GM18517 (cell line): ENCODE measurements at regions not wholly inside any gene's neighbourhood (a gene's known extent, or its start where the extent isn't known, plus 50 kb on each side); places are given as distances from the start of the nearest gene placed in this dataset.
A peak's percentile ranks its signal among the peaks of the same experiment; 100 is the strongest.

Experiments
- ATAC-seq: cut with Tn5 transposase; IDR thresholded peaks from one replicate; pipeline ENCODE4 v1.9.1; 2021; ENCODE audit warnings: mild to moderate bottlenecking, moderate library complexity; ENCODE audit not compliant: unreplicated experiment

GRCh38 chr11:116107229-116107628, 603.0 kb upstream of the CADM1 start:
- ATAC-seq: no peak

GRCh38 chr11:116104498-116105174, 600.4 kb upstream of the CADM1 start:
- ATAC-seq: no peak

- no peak for ATAC-seq
Measured at GRCh38 chr11:116101902-116102301, 597.7 kb upstream of the CADM1 start.

GRCh38 chr11:116100016-116100415, 595.8 kb upstream of the CADM1 start:
- no peak for ATAC-seq

GRCh38 chr11:116099541-116099940, 595.3 kb upstream of the CADM1 start:
- ATAC-seq: no peak

DNA sequence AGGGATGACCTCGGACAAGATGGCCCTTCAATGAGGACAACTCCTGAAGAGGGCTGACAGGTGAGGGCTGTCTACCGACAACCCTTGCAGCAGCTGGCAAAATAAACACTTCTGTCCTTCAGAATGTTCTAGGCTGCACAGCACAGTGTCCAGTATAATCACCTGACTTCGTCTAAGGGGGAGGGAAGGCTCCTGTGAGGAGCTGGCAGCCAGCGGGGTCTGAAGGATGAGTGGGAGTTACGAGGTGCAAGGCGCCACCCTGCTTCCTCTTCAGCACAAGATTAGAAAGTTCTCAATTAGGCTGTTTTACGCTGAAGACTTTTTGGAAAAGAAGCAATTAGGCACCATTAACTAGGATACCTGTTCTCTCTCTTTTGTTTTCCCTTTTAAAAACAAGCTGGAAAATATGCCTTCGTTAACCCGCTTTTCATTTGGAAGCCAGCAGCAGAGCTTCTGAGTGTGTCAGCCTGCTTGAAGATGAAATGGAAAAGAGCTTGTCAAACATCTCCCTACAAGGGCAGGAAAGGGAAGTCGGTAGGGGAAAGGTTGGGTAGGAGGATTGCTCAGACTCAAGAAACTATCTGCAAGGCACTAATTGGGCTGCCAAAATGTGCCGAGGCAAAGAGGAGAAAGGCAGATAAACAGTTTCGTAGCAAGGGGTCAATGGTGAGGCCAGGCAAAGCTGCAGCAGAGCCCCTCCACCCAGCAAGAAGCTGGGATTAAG, 592.2 kb upstream of the CADM1 start:
- no peak for ATAC-seq

- ATAC-seq: no peak
Measured at GRCh38 chr11:116093481-116094270, 589.5 kb upstream of the CADM1 start.

DNA sequence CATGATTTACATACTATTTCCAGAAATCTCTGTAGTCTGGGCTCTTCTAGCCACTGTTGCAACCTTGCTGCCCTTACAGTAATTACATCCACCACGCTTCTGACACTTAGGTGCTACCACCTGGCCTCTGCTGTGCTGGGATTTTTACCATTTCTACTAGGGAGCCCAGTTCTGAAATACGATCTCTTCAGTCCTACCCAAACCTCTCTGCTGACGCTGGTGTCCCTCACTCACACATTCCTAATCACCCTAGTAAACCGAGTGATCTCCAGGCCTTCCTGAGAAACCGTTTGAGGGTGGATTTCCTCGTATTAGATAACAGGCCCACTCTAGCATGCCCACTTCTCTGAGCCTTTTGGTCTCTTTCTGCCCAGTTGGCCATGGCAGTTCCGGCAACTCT, 588.9 kb upstream of the CADM1 start:
- no peak for ATAC-seq

GRCh38 chr11:116086426-116086825, 582.2 kb upstream of the CADM1 start:
- no peak for ATAC-seq

- no peak for ATAC-seq
Measured at GRCh38 chr11:116085031-116085635, 580.9 kb upstream of the CADM1 start.

DNA sequence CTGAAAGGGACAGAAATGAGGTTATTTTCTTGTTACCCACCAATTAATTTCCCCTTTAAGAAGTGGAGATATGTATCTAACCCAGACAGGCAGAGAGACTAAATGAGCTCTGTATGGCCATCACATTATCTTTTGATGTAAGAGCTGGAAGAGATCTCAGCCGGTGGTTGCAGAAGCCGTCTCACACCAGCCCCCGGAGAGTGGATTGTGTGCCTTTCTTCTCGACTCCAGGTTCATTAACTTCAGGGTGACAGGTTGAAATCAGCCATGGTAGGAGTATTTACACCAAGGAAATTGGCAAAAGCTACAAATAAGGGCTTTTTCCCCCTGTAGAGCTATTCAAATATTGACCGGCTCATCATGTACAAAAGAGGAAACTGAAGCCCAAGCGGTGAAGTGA, 580.3 kb upstream of the CADM1 start:
- no peak for ATAC-seq

DNA sequence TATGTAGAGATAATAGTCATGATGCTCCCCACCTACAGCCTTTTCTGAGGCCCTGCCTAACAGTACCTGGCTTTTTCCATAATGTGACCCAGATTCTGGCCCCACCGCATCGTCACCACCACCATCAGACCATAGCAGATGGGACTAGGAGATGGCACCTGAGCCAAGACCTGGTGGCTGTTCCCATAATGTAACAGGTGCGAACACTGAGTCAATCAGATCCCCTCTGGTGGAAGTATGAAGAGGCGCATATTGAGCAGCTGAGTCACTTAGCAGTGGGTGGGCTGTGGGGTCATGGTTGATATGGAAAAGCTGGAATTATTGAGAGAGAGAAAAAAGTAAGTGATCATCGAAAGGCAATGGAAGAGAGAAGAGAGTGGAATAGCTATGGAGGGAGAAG, 578.0 kb upstream of the CADM1 start:
- no peak for ATAC-seq

- ATAC-seq: no peak
Measured at GRCh38 chr11:116079580-116079979, 575.4 kb upstream of the CADM1 start.

DNA sequence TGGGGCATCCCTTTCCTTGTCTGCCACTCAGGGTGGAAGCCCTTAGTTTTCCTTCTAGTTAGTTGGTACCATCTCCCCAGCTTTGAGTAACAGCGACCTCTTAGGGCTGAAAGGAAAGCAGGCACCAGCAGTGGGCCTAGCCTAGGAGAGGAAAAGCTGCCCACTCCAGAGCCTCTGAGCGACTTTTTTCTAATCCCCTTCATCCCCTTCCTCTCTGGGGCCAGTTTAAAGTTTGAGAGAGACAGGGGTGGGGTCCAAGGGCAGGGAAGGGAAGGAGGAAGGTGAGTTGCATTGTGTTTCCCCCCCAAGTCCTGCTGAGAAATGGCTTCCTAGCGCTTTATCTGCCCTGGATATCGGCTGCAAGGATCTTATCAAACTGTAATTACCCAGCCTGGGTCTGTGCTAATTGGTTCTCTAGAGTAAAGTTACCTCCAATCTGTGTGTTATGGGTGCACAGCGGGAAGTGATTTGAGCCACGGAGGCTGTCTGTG, 573.9 kb upstream of the CADM1 start:
- no peak for ATAC-seq

- no peak for ATAC-seq
Measured at GRCh38 chr11:116077092-116077491, 572.9 kb upstream of the CADM1 start.

GRCh38 chr11:116073854-116074837, 569.9 kb upstream of the CADM1 start:
- peak; percentile 88 for ATAC-seq

DNA sequence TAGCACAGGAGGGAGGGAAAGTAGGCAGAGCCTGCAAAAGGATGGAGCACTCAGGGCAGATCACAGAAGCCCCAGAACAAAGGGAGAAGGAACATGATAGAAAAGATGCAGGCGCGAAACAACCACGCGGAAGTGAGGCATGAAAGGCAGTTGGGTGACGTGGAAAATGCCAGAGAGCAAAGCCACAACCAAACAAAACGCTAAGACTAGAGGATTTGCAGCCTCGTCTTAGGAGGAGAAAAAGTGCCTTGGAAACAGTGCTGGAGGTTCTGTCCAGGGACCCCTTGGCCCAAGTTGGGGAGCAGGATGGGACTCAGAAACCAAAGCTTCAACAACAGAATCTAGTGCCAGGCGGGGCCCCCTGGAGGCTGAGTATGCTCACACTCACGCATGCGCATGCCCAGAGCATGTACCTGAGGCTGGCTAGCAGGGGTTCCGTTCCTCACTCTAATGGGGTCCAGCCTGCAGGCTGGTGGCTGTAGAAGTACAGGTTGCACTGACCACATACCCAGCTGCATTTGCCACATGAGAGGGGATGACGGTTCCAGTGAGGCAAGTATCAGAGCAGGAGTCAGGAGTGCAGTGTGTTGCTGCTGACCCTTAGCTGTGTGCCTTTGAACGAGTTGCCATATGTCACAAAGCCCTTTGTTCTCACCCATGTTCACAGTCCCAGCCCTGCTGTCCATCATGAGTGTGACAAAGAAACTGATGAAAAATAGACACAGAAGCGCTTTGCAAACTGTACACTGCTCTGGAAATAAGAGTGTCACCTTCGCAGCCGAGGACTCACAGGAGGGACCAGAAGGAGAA, 568.6 kb upstream of the CADM1 start:
- ATAC-seq: no peak

DNA sequence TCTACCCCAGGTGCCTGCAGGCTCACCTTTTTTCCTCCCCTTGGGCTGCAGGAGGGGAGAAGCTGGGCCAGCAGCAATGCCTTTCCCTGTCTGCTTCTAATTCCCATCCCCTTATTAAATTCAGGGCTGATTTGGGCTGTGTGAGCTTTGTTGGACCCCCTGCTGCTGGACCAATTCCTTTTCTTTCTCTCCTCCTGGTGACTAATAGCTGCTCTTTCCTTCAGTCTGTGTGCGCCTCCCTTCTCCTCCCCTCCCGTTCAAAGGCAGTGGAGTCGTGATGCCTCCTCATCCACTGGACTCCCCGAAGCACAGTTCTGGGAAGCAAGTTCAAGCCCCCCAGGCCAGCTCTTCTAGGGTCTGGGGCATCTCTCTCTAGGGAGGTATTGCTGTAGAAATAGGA, 567.9 kb upstream of the CADM1 start:
- no peak for ATAC-seq

DNA sequence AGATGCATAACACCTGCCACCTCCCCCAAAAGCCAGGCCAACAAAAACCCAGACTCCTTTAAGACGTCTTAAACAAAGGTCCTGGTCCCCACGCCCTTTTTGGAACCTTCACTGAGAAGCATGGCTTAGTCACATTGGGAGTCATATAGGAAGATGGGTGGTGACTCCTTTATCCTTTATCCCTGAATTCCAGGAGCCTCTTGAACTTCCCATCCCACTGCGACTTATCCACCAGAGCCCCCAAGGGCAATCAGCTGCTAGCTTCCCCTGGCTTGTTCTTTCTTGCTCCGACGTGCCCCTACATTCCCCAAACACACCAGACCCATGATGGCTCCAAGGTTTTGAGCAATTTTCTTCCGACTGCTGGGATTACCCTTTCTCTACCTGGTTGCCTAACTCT, 567.0 kb upstream of the CADM1 start:
- ATAC-seq: no peak
